ENCODE measurements at regions not wholly inside any gene's neighbourhood (a gene's known extent, or its start where the extent isn't known, plus 50 kb on each side); places are given as distances from the start of the nearest gene placed in this dataset.

DNA sequence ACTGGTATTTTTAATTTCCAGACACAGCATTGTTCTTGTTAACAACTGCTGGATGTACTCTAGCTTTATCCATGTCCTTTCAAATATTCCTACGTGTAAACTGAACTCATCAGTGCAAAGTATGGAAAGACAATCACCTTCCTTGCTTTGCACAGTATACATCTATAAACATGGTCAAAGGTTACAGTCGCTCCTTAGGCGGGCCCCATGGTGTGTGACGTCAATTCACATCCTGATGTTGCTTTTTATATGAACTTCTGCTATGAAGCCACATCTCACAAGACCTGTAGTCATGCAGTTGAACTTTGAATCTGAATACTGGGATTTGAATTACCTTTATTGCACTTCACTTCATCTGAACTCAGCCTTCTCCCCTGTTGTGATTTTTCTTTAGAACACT is 447.6 kb upstream of the PSMD7 start:
- peak in 2 of 3 donors; percentile 20 to 52 for TF ChIP-seq POLR2AphosphoS5 (IDR thresholded peaks at IDR 0.05)
- TF ChIP-seq, protein P1, sequence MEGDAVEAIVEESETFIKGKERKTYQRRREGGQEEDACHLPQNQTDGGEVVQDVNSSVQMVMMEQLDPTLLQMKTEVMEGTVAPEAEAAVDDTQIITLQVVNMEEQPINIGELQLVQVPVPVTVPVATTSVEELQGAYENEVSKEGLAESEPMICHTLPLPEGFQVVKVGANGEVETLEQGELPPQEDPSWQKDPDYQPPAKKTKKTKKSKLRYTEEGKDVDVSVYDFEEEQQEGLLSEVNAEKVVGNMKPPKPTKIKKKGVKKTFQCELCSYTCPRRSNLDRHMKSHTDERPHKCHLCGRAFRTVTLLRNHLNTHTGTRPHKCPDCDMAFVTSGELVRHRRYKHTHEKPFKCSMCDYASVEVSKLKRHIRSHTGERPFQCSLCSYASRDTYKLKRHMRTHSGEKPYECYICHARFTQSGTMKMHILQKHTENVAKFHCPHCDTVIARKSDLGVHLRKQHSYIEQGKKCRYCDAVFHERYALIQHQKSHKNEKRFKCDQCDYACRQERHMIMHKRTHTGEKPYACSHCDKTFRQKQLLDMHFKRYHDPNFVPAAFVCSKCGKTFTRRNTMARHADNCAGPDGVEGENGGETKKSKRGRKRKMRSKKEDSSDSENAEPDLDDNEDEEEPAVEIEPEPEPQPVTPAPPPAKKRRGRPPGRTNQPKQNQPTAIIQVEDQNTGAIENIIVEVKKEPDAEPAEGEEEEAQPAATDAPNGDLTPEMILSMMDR (IDR thresholded peaks at IDR 0.05) = no peak
- TF ChIP-seq EP300 (IDR thresholded peaks at IDR 0.05; ENCODE audit: low read depth) = no peak
- TF ChIP-seq POLR2A (IDR thresholded peaks at IDR 0.05) = no peak
